Vagina (tissue), 2 donors: ENCODE measurements at regions not wholly inside any gene's neighbourhood (a gene's known extent, or its start where the extent isn't known, plus 50 kb on each side); places are given as distances from the start of the nearest gene placed in this dataset.

ENCODE experiments used
- CTCF ChIP-seq, 3 experiments: fragments of 450-650 bp in 2 of 3; fragments of 200-600 bp in 1 of 3; sonication (generic) in 1 of 3; IDR thresholded peaks; one replicate each; pipeline ENCODE4 v1.5.1; 2017 to 2019; ENCODE audit warnings: antibody characterized with exemption in 3 of 3, mild to moderate bottlenecking in 2 of 3, moderate library complexity in 2 of 3
- POLR2A ChIP-seq, 2 donors: fragments of 450-650 bp; IDR thresholded peaks; one replicate each; pipeline ENCODE4 v1.6.1; 2017; ENCODE audit warnings: antibody characterized with exemption in 2 of 2, mild to moderate bottlenecking in 2 of 2, moderate library complexity in 2 of 2
- POLR2AphosphoS5 ChIP-seq, 2 donors: sonication (generic); formaldehyde crosslinking; IDR thresholded peaks; one replicate each; pipeline ENCODE4 v1.9.0; 2017; ENCODE audit warnings: antibody characterized with exemption in 2 of 2, mild to moderate bottlenecking in 2 of 2, low read depth in 1 of 2; ENCODE audit not compliant: insufficient read depth in 1 of 2

- TF ChIP-seq CTCF (IDR thresholded peaks at IDR 0.05): no peak
- TF ChIP-seq POLR2A (IDR thresholded peaks at IDR 0.05): no peak
- no peak for TF ChIP-seq POLR2AphosphoS5 (IDR thresholded peaks at IDR 0.05; ENCODE audit: insufficient read depth in 1 of 2, low read depth in 1 of 2)
These were observed 497.7 kb upstream of the MARCKS start for GRCh38 chr6:113359155-113360140.
